ENCODE measurements at regions not wholly inside any gene's neighbourhood (a gene's known extent, or its start where the extent isn't known, plus 50 kb on each side); places are given as distances from the start of the nearest gene placed in this dataset.

DNA sequence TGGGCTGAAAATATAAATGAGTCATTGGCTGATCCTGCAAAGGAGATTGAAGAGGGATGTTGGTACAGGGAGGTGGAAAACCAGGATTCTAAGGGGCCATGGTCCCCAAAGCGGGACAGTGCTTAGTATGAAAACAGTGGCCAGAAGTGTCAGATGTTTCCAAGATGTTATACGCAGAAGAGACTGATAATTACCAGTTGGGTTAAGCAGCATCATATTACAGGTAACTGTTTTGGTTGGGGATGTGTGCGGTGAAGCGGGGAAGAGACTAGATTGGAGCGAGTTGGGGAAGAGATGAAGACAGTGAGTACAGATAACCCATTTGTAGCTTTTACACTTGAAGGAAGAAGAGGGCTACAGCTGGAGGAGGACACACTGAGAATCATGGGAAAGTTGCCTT is 80.8 kb downstream of the PLEKHG1 start:
- H3K4me1 ChIP-seq = no peaks in the 10 kb centered on the region
- no peak for TF ChIP-seq POLR2A (IDR thresholded peaks at IDR 0.05)
- TF ChIP-seq, protein P1, sequence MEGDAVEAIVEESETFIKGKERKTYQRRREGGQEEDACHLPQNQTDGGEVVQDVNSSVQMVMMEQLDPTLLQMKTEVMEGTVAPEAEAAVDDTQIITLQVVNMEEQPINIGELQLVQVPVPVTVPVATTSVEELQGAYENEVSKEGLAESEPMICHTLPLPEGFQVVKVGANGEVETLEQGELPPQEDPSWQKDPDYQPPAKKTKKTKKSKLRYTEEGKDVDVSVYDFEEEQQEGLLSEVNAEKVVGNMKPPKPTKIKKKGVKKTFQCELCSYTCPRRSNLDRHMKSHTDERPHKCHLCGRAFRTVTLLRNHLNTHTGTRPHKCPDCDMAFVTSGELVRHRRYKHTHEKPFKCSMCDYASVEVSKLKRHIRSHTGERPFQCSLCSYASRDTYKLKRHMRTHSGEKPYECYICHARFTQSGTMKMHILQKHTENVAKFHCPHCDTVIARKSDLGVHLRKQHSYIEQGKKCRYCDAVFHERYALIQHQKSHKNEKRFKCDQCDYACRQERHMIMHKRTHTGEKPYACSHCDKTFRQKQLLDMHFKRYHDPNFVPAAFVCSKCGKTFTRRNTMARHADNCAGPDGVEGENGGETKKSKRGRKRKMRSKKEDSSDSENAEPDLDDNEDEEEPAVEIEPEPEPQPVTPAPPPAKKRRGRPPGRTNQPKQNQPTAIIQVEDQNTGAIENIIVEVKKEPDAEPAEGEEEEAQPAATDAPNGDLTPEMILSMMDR (IDR thresholded peaks at IDR 0.05) = no peak
- H3K4me3 ChIP-seq = no peak overlapping the region
- no peak for DNase-seq
- intact Hi-C loops (cut with DNase I; ENCODE audit: low total_unique reads) = no loop called here
- no peaks in the 10 kb centered on the region for H3K36me3 ChIP-seq (ENCODE audit: low read depth, missing control alignments)
- H3K27ac ChIP-seq = no peak overlapping the region
- no peaks in the 10 kb centered on the region for H3K9me3 ChIP-seq
- WGBS, 2 donors = 94 to 98% methylated on average over 5 of the region's 5 CpGs
- H3K27me3 ChIP-seq = no peaks in the 10 kb centered on the region

DNA sequence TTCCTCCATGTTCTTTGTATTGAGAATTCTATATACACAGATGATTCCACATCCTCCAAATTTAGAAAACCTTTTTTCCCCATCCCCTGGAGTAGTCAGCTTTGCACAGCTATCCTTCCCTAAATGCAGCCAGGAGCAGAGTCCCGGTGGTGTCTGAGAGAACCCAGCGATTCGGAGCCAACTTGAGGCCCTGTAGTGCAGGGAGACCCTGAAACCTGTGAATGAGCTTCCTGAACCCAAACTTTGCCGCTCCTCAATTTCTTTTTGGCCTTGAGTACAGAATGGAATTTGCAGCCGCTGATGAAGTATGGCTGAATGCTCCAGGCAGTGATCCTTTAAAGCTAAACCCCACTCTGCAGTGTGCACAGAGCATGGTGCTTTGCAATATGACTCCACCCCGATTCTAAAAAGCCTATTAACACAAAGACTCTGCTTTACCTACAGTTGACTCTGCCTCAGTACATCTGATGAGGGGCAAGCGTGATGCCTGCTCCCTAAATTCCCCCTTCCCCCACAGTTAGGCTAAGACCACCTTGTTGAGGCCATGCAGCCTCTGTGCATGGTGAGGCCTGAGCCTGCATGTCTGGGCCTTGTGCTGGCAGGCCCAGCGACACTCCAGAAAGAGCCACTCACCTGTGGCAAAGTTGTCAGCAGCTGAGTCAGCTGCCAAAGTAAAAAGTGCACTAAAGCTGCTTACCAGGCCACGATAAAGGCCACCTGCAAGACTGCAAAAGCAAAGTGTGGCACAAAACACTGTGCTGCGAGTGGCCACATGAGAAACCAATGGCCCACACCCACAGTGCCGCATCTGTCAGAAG is 82.1 kb downstream of the PLEKHG1 start:
- no peaks in the 10 kb centered on the region for H3K27me3 ChIP-seq
- no peak overlapping the region for H3K4me3 ChIP-seq
- H3K27ac ChIP-seq = no peak overlapping the region
- intact Hi-C loops (cut with DNase I; ENCODE audit: low total_unique reads) = no loop called here
- 79 to 86% methylated on average over 7 to 11 of the region's 11 CpGs for WGBS, 2 donors
- H3K36me3 ChIP-seq (ENCODE audit: low read depth, missing control alignments) = no peaks in the 10 kb centered on the region
- H3K4me1 ChIP-seq = peaks cover 5% of the 10 kb centered on the region
- no peak for TF ChIP-seq POLR2A (IDR thresholded peaks at IDR 0.05)
- TF ChIP-seq, protein P1 (IDR thresholded peaks at IDR 0.05) = no peak
- H3K9me3 ChIP-seq = no peaks in the 10 kb centered on the region
- DNase-seq = no peak

DNA sequence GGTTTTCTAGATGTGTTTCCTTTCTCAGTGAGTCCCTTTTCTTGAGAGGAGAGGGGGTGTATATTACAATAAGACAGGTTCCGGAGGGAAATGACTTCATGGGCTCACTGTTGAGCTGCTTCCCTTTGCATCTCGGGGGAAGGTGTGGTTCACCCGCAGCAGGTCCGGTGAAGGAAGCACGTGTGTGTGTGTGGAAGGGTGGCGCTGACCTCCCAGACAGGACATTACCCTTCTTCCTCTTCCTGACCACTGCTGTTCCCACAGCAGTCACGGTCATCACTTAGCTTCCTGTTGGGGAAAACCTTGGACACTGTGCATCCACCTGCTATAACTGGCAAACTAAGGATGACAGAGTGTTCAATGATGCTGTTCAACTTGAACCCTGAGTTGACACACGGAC is 83.6 kb downstream of the PLEKHG1 start:
- no peak for DNase-seq
- Histone ChIP-seq H3K9me3 (no peaks in the 10 kb centered on the region), H3K27me3 (no peaks in the 10 kb centered on the region), H3K27ac (no peak overlapping the region), H3K4me1 (peaks cover 6% of the 10 kb centered on the region), H3K36me3 (ENCODE audit: low read depth, missing control alignments) (no peaks in the 10 kb centered on the region), H3K4me3 (no peak overlapping the region)
- 80 to 87% methylated on average over 8 of the region's 8 CpGs for WGBS, 2 donors
- intact Hi-C loops (cut with DNase I; ENCODE audit: low total_unique reads) = no loop called here
- TF ChIP-seq POLR2A (IDR thresholded peaks at IDR 0.05) = no peak
- TF ChIP-seq, protein P1 (IDR thresholded peaks at IDR 0.05) = no peak

DNA sequence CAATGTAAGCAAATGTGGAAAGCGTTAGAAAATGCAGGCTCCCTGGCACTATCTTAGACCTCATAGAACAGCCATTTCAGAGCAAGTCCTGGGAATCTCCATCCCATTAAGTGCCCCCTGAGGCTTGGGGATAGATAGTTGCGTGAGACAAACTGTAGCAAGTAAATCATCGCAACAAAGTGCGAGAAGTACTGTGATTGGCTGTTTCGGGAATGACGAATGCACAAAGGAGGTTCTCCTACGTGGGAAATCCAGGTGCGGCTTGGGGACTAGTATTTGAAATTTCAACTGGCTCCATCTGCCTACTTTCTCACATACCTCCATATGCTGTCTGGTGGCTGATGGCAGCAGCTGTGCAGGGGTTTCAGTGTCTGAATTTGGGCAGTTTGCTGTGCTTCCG is 84.5 kb downstream of the PLEKHG1 start:
- Histone ChIP-seq H3K36me3 (ENCODE audit: low read depth, missing control alignments) (no peaks in the 10 kb centered on the region), H3K27me3 (no peaks in the 10 kb centered on the region), H3K27ac (no peak overlapping the region), H3K4me3 (no peak overlapping the region), H3K9me3 (no peaks in the 10 kb centered on the region), H3K4me1 (peaks cover 9% of the 10 kb centered on the region)
- WGBS, 2 donors = 73 to 78% methylated on average over 9 of the region's 9 CpGs
- no peak for DNase-seq
- intact Hi-C loops (cut with DNase I; ENCODE audit: low total_unique reads) = no loop called here
- TF ChIP-seq POLR2A (IDR thresholded peaks at IDR 0.05) = no peak
- TF ChIP-seq, protein P1 (IDR thresholded peaks at IDR 0.05) = no peak

Data from testis (tissue), 2 donors.